HEK293T (cell line): ENCODE measurements at regions not wholly inside any gene's neighbourhood (a gene's known extent, or its start where the extent isn't known, plus 50 kb on each side); places are given as distances from the start of the nearest gene placed in this dataset.
"Not testable (repeated sequence)": the region's sequence is repeated elsewhere in the genome, so short reads cannot be mapped to it uniquely, and the experiment has no call there.

Experiments
- CTCF ChIA-PET: fragments of 350-600 bp; formaldehyde crosslinking; extraction: SDS; loops from one replicate; lab custom pipeline; 2021; ENCODE audit warnings: antibody characterized with exemption, inconsistent platforms; lab: Yijun Ruan, JAX
- POLR2A ChIA-PET: fragments of 350-600 bp; formaldehyde crosslinking; extraction: SDS; loops from one replicate; lab custom pipeline; 2020; ENCODE audit warnings: antibody characterized with exemption, inconsistent platforms; lab: Yijun Ruan, JAX
- DNase-seq: peaks from one replicate; pipeline ENCODE4 v3.0.0; 2012; ENCODE audit warnings: mixed read lengths; ENCODE audit errors: extremely low spot score
- ARNT ChIP-seq: fragments of 450-650 bp; IDR thresholded peaks from 2 replicates; pipeline ENCODE4 v1.6.1; 2017; ENCODE audit warnings: mild to moderate bottlenecking
- BHLHE40 ChIP-seq: fragments of 450-650 bp; IDR thresholded peaks from 2 replicates; pipeline ENCODE4 v1.6.1; 2016; ENCODE audit warnings: mild to moderate bottlenecking, moderate library complexity, borderline replicate concordance
- CTBP1 ChIP-seq: fragments of 450-650 bp; IDR thresholded peaks from 2 replicates; pipeline ENCODE4 v1.6.1; 2016; ENCODE audit warnings: borderline replicate concordance
- ELF4 ChIP-seq: fragments of 450-650 bp; IDR thresholded peaks from 2 replicates; pipeline ENCODE4 v1.6.1; 2017; ENCODE audit warnings: antibody characterized with exemption
- FOXA1 ChIP-seq: fragments of 450-650 bp; IDR thresholded peaks from 2 replicates; pipeline ENCODE4 v1.6.1; 2016; ENCODE audit warnings: mild to moderate bottlenecking
- FOXK2 ChIP-seq: fragments of 450-650 bp; IDR thresholded peaks from 2 replicates; pipeline ENCODE4 v1.6.1; 2016; ENCODE audit warnings: mild to moderate bottlenecking
- FOXM1 ChIP-seq: fragments of 450-650 bp; IDR thresholded peaks from 2 replicates; pipeline ENCODE4 v1.6.1; 2017; ENCODE audit warnings: mild to moderate bottlenecking, borderline replicate concordance
- HDGF ChIP-seq: fragments of 450-650 bp; IDR thresholded peaks from 2 replicates; pipeline ENCODE4 v1.6.1; 2017; ENCODE audit warnings: antibody characterized with exemption, borderline replicate concordance
- L3MBTL2 ChIP-seq: fragments of 450-650 bp; conservative IDR thresholded peaks from 2 replicates; pipeline ENCODE4 v1.6.1; 2016; ENCODE audit warnings: mild to moderate bottlenecking
- LEF1 ChIP-seq: fragments of 450-650 bp; IDR thresholded peaks from 2 replicates; pipeline ENCODE4 v1.6.1; 2017; ENCODE audit warnings: mild to moderate bottlenecking, borderline replicate concordance
- NFRKB ChIP-seq: fragments of 450-650 bp; IDR thresholded peaks from 2 replicates; pipeline ENCODE4 v1.6.1; 2016; ENCODE audit warnings: mild to moderate bottlenecking, moderate library complexity
- SP1 ChIP-seq: fragments of 450-650 bp; IDR thresholded peaks from 2 replicates; pipeline ENCODE4 v1.6.1; 2017
- SUZ12 ChIP-seq: fragments of 450-650 bp; IDR thresholded peaks from 2 replicates; pipeline ENCODE4 v1.6.1; 2016; ENCODE audit warnings: mild to moderate bottlenecking
- TARDBP ChIP-seq: fragments of 450-650 bp; IDR thresholded peaks from 2 replicates; pipeline ENCODE4 v1.6.1; 2016
- ZNF384 ChIP-seq: fragments of 450-650 bp; IDR thresholded peaks from 2 replicates; pipeline ENCODE4 v1.6.1; 2016
- TF ChIP-seq, protein P1 (sequence below): fragments of 450-650 bp; IDR thresholded peaks from 2 replicates; pipeline ENCODE4 v1.6.1; 2016

DNA sequence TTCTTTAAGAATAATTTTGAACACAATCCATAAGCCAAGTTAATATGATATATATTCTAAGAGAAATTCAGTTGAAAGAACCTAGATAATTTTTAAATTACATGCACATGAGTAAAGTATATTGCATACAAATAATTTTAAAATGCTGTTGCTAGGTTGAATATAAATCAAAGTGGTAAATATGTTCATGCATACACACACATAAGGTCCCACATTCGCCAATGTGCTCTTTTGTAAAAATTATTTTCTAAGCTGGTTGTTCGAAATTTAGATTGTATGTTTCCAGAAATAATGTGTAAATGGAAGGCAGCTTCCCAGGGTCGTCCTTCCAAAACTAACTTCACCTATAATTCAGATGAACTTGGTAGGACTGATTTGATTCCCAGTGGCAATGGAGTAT lies 173.7 kb upstream of the CCDC196 start:
- TF ChIP-seq NFRKB (no peak), HDGF (no peak), FOXA1 (no peak), TARDBP (no peak), SP1 (no peak), LEF1 (no peak), CTBP1 (no peak), ELF4 (no peak), FOXM1 (no peak), FOXK2 (no peak), ZNF384 (no peak), SUZ12 (no peak), ARNT (no peak)
- TF ChIP-seq, protein P1, sequence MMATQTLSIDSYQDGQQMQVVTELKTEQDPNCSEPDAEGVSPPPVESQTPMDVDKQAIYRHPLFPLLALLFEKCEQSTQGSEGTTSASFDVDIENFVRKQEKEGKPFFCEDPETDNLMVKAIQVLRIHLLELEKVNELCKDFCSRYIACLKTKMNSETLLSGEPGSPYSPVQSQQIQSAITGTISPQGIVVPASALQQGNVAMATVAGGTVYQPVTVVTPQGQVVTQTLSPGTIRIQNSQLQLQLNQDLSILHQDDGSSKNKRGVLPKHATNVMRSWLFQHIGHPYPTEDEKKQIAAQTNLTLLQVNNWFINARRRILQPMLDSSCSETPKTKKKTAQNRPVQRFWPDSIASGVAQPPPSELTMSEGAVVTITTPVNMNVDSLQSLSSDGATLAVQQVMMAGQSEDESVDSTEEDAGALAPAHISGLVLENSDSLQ: no peak
- DNase-seq: no peak
- ChIA-PET POLR2A (no interaction called here), CTCF (no interaction called here)

- DNase-seq: no peak
- TF ChIP-seq FOXK2 (no peak), BHLHE40 (no peak), SUZ12 (no peak), TARDBP (no peak), ZNF384 (no peak), L3MBTL2 (no peak), CTBP1 (no peak), FOXA1 (no peak), FOXM1 (no peak), LEF1 (no peak), HDGF (no peak), NFRKB (no peak), ARNT (no peak)
- CTCF ChIA-PET: no interaction called here
- POLR2A ChIA-PET: no interaction called here
Measured at GRCh38 chr14:66315098-66315497, 171.1 kb upstream of the CCDC196 start.

DNA sequence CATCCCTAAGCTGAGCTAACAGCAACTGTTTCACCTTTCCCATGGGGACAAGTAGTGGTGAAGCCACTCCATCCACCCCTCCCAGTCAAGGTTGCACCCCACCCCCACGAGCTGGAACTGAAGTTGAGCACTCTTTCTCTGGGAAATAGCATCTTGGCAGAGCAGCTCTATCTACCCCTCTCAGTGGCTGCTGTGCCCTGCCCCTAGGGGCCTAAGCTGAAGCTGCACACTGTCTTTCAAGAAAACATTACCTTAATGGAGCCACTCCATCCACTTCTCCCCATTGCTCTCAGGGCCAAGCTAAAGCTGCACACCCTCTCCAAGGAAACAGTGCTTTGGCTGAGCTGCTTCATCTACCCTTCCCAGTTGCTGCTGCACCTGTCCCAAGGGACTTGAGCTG lies 170.6 kb upstream of the CCDC196 start:
- TF ChIP-seq ELF4 (no peak), FOXM1 (no peak), BHLHE40 (no peak), FOXK2 (no peak), CTBP1 (no peak), NFRKB (no peak), L3MBTL2 (no peak), SUZ12 (no peak), ARNT (no peak), LEF1 (no peak), ZNF384 (no peak), TARDBP (no peak)
- TF ChIP-seq, protein P1: no peak
- ChIA-PET POLR2A (no interaction called here), CTCF (no interaction called here)
- peak; percentile 13 for DNase-seq

- DNase-seq: no peak
- ChIA-PET CTCF (no interaction called here), POLR2A (no interaction called here)
- TF ChIP-seq TARDBP (no peak), ZNF384 (no peak), HDGF (no peak), CTBP1 (no peak), FOXK2 (no peak), NFRKB (no peak)
Measured at GRCh38 chr14:66322564-66322963, 163.6 kb upstream of the CCDC196 start.

DNA sequence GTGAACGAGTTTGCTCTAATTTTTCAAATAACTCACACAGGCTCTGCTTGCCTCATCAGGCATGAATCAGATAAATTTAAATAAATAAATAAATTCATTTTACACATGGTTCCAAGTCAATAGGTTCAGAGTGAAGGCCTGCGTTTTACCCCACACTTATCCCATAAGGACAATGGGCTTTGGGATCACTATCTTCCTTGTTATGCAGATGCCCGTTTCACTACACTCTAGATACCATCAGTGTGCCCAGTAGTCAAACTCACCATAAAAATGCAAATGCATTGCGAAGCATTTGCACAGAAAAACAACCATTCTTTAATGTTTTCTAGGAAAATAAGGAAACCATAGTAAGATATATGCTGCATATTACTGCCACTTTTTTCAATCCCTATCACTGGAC lies 155.9 kb upstream of the CCDC196 start:
- TF ChIP-seq ZNF384 (no peak), FOXA1 (no peak), FOXM1 (no peak), LEF1 (no peak), CTBP1 (no peak), ARNT (no peak), L3MBTL2 (no peak), TARDBP (no peak), FOXK2 (no peak), NFRKB (no peak), ELF4 (no peak), SP1 (no peak)
- TF ChIP-seq, protein P1: no peak
- no peak for DNase-seq
- POLR2A ChIA-PET: no interaction called here
- CTCF ChIA-PET: no interaction called here

- TF ChIP-seq ARNT (no peak), ZNF384 (no peak), HDGF (no peak), TARDBP (no peak), L3MBTL2 (no peak)
- CTCF ChIA-PET: no interaction called here
- POLR2A ChIA-PET: no interaction called here
- DNase-seq: no peak
Measured at GRCh38 chr14:66330916-66331315, 155.3 kb upstream of the CCDC196 start.

- POLR2A ChIA-PET, DNase-seq, CTCF ChIA-PET: not testable (repeated sequence)
Measured at GRCh38 chr14:66333293-66333692, 152.9 kb upstream of the CCDC196 start.
